HG02943 (cell line): ENCODE measurements at regions not wholly inside any gene's neighbourhood (a gene's known extent, or its start where the extent isn't known, plus 50 kb on each side); places are given as distances from the start of the nearest gene placed in this dataset.
"Not testable (repeated sequence)": the region's sequence is repeated elsewhere in the genome, so short reads cannot be mapped to it uniquely, and the experiment has no call there.

Source experiments
- ATAC-seq: cut with Tn5 transposase; IDR thresholded peaks from one replicate; pipeline ENCODE4 v1.9.1; 2021; ENCODE audit warnings: mild to moderate bottlenecking, low read depth, moderate library complexity; ENCODE audit not compliant: unreplicated experiment

GRCh38 chr7:9391984-9392383 is 958.6 kb downstream of the NXPH1 start:
- no peak for ATAC-seq

- ATAC-seq: not testable (repeated sequence)
Observed at GRCh38 chr7:9404386-9404785, 971.0 kb downstream of the NXPH1 start.

GRCh38 chr7:9407816-9408215 is 974.4 kb downstream of the NXPH1 start:
- no peak for ATAC-seq

GRCh38 chr7:9453521-9453920 is 1020.1 kb downstream of the NXPH1 start:
- ATAC-seq: no peak

GRCh38 chr7:9488555-9488954 is 1055.1 kb downstream of the NXPH1 start:
- no peak for ATAC-seq

GRCh38 chr7:9498303-9498702 is 1064.9 kb downstream of the NXPH1 start:
- ATAC-seq: no peak

GRCh38 chr7:9502269-9502668 is 1068.9 kb downstream of the NXPH1 start:
- no peak for ATAC-seq

- no peak for ATAC-seq
Observed at GRCh38 chr7:9504678-9505077, 1071.3 kb downstream of the NXPH1 start.

GRCh38 chr7:9505516-9505915 is 1072.1 kb downstream of the NXPH1 start:
- no peak for ATAC-seq

- ATAC-seq: no peak
Observed at GRCh38 chr7:9507290-9507689, 1073.9 kb downstream of the NXPH1 start.

GRCh38 chr7:9516662-9517061 is 1083.3 kb downstream of the NXPH1 start:
- ATAC-seq: no peak

GRCh38 chr7:9523579-9523978 is 1090.2 kb downstream of the NXPH1 start:
- ATAC-seq: no peak

- ATAC-seq: not testable (repeated sequence)
Observed at GRCh38 chr7:9552431-9552830, 1119.0 kb downstream of the NXPH1 start.

GRCh38 chr7:9557853-9558252 is 1124.4 kb downstream of the NXPH1 start:
- no peak for ATAC-seq

GRCh38 chr7:9575716-9576115 is 1142.3 kb downstream of the NXPH1 start:
- no peak for ATAC-seq

GRCh38 chr7:9582824-9583223 is 1149.4 kb downstream of the NXPH1 start:
- ATAC-seq: no peak

- no peak for ATAC-seq
Observed at GRCh38 chr7:9598411-9598810, 1165.0 kb downstream of the NXPH1 start.

GRCh38 chr7:9600974-9601373 is 1167.6 kb downstream of the NXPH1 start:
- no peak for ATAC-seq

- ATAC-seq: no peak
Observed at GRCh38 chr7:9603291-9603690, 1169.9 kb downstream of the NXPH1 start.

GRCh38 chr7:9608560-9608959 is 1175.2 kb downstream of the NXPH1 start:
- ATAC-seq: no peak

GRCh38 chr7:9620899-9621298 is 1187.5 kb downstream of the NXPH1 start:
- not testable (repeated sequence) for ATAC-seq

- ATAC-seq: not testable (repeated sequence)
Observed at GRCh38 chr7:9621306-9621902, 1188.0 kb downstream of the NXPH1 start.

GRCh38 chr7:9621927-9622326 is 1188.5 kb downstream of the NXPH1 start:
- ATAC-seq: no peak
